ENCODE measurements at regions not wholly inside any gene's neighbourhood (a gene's known extent, or its start where the extent isn't known, plus 50 kb on each side); places are given as distances from the start of the nearest gene placed in this dataset.

- no peak for TF ChIP-seq GATA3 (IDR thresholded peaks at IDR 0.05; ENCODE audit: low read depth, low read length)
- TF ChIP-seq GATA2 (IDR thresholded peaks at IDR 0.05; ENCODE audit: low read depth, low read length): no peak
Measured at GRCh38 chr22:47586946-47587345, 824.5 kb downstream of the TBC1D22A start.

- TF ChIP-seq GATA3 (IDR thresholded peaks at IDR 0.05; ENCODE audit: low read depth, low read length): no peak
- no peak for TF ChIP-seq GATA2 (IDR thresholded peaks at IDR 0.05; ENCODE audit: low read depth, low read length)
Measured at GRCh38 chr22:47586038-47586437, 823.6 kb downstream of the TBC1D22A start.

- no peak for TF ChIP-seq GATA3 (IDR thresholded peaks at IDR 0.05; ENCODE audit: low read depth, low read length)
- TF ChIP-seq GATA2 (IDR thresholded peaks at IDR 0.05; ENCODE audit: low read depth, low read length): no peak
Measured at GRCh38 chr22:47583959-47584562, 821.6 kb downstream of the TBC1D22A start.

GRCh38 chr22:47582067-47582466, 819.6 kb downstream of the TBC1D22A start:
- TF ChIP-seq GATA2 (IDR thresholded peaks at IDR 0.05; ENCODE audit: low read depth, low read length) (no peak), GATA3 (IDR thresholded peaks at IDR 0.05; ENCODE audit: low read depth, low read length) (no peak)

GRCh38 chr22:47580121-47580520, 817.7 kb downstream of the TBC1D22A start:
- TF ChIP-seq GATA2 (IDR thresholded peaks at IDR 0.05; ENCODE audit: low read depth, low read length) (no peak), GATA3 (IDR thresholded peaks at IDR 0.05; ENCODE audit: low read depth, low read length) (no peak)

GRCh38 chr22:47576908-47577307, 814.5 kb downstream of the TBC1D22A start:
- no peak for TF ChIP-seq GATA2 (IDR thresholded peaks at IDR 0.05; ENCODE audit: low read depth, low read length)
- TF ChIP-seq GATA3 (IDR thresholded peaks at IDR 0.05; ENCODE audit: low read depth, low read length): no peak

GRCh38 chr22:47575291-47575690, 812.8 kb downstream of the TBC1D22A start:
- TF ChIP-seq GATA3 (IDR thresholded peaks at IDR 0.05; ENCODE audit: low read depth, low read length) (no peak), GATA2 (IDR thresholded peaks at IDR 0.05; ENCODE audit: low read depth, low read length) (no peak)

GRCh38 chr22:47574556-47574955, 812.1 kb downstream of the TBC1D22A start:
- TF ChIP-seq GATA2 (IDR thresholded peaks at IDR 0.05; ENCODE audit: low read depth, low read length): no peak
- no peak for TF ChIP-seq GATA3 (IDR thresholded peaks at IDR 0.05; ENCODE audit: low read depth, low read length)

- TF ChIP-seq GATA3 (IDR thresholded peaks at IDR 0.05; ENCODE audit: low read depth, low read length) (no peak), GATA2 (IDR thresholded peaks at IDR 0.05; ENCODE audit: low read depth, low read length) (no peak)
Measured at GRCh38 chr22:47573141-47573540, 810.7 kb downstream of the TBC1D22A start.

- TF ChIP-seq GATA3 (IDR thresholded peaks at IDR 0.05; ENCODE audit: low read depth, low read length): no peak
- TF ChIP-seq GATA2 (IDR thresholded peaks at IDR 0.05; ENCODE audit: low read depth, low read length): no peak
Measured at GRCh38 chr22:47572443-47572842, 810.0 kb downstream of the TBC1D22A start.

- TF ChIP-seq GATA3 (IDR thresholded peaks at IDR 0.05; ENCODE audit: low read depth, low read length) (no peak), GATA2 (IDR thresholded peaks at IDR 0.05; ENCODE audit: low read depth, low read length) (no peak)
Measured at GRCh38 chr22:47571616-47572015, 809.2 kb downstream of the TBC1D22A start.

- TF ChIP-seq GATA2 (IDR thresholded peaks at IDR 0.05; ENCODE audit: low read depth, low read length): no peak
- no peak for TF ChIP-seq GATA3 (IDR thresholded peaks at IDR 0.05; ENCODE audit: low read depth, low read length)
Measured at GRCh38 chr22:47570851-47571250, 808.4 kb downstream of the TBC1D22A start.

- TF ChIP-seq GATA2 (IDR thresholded peaks at IDR 0.05; ENCODE audit: low read depth, low read length) (no peak), GATA3 (IDR thresholded peaks at IDR 0.05; ENCODE audit: low read depth, low read length) (no peak)
Measured at GRCh38 chr22:47570300-47570685, 807.8 kb downstream of the TBC1D22A start.

- TF ChIP-seq GATA2 (IDR thresholded peaks at IDR 0.05; ENCODE audit: low read depth, low read length) (no peak), GATA3 (IDR thresholded peaks at IDR 0.05; ENCODE audit: low read depth, low read length) (no peak)
Measured at GRCh38 chr22:47569389-47570299, 807.2 kb downstream of the TBC1D22A start.

GRCh38 chr22:47568700-47569099, 806.2 kb downstream of the TBC1D22A start:
- no peak for TF ChIP-seq GATA2 (IDR thresholded peaks at IDR 0.05; ENCODE audit: low read depth, low read length)
- TF ChIP-seq GATA3 (IDR thresholded peaks at IDR 0.05; ENCODE audit: low read depth, low read length): no peak
